Suppressor macrophage treated with lipopolysaccharide for 1 hour (primary cell): ENCODE measurements at regions not wholly inside any gene's neighbourhood (a gene's known extent, or its start where the extent isn't known, plus 50 kb on each side); places are given as distances from the start of the nearest gene placed in this dataset.

ENCODE experiments used
- DNase-seq, 3 donors: peaks; one replicate each; pipeline ENCODE4 v3.0.0-alpha.2; 2020 to 2022

DNA sequence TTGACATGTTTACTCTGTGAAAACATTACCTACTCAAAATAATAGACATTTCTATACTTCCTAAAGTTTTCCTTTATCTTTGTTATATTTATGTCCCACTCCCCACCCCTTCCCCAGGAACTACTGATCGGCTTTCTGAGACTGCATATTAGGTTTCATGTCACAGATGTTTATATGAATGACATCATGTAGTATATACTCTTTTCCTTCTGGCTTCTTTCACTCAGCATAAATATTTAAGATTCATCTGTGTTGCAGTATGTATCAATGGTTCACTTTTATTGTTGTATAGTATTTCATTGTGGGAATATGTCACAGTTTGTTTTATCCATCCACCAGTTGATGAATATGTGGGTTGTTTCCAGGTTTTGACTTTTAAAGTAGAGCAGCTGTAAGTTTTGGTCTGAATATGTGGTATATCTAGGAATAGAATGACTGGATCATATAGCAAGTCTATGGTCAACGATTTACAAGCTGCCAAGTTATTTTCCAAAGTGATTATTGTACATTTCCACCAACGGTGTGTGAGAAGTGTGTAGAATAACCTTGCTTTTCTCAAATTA is 73.8 kb upstream of the CAV2 start:
- DNase-seq = no peak

GRCh38 chr7:116426428-116427156 is 72.9 kb upstream of the CAV2 start:
- DNase-seq = no peak

DNA sequence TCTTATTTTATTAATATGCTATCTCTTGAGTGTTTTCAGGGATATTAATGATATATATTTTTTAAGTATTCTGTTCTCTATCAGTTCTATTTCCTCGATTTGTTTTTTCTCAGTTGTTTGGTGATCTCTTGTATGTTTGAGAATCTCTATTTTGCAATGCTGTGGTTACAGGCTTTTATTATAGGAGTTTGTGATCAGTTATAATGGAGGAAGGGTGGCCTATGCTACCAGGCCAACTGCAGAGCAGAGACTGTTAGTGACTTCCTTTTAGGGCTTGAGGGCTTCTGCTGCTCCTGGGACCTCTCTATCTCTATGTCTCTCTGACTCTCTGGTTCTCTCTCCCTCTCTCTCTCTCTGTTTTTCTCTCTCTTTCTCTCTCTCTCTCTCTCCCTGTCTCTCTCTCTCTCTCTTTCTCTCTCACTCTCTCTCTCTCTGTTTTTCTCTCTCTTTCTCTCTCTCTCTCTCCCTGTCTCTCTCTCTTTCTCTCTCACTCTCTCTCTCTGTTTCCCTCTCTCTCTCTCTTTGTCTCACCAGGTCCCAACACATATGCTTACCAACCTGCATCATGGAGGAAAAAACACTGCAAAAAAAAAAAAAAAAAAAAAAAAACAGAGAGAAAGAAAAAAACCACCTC is 69.4 kb upstream of the CAV2 start:
- no peak for DNase-seq

DNA sequence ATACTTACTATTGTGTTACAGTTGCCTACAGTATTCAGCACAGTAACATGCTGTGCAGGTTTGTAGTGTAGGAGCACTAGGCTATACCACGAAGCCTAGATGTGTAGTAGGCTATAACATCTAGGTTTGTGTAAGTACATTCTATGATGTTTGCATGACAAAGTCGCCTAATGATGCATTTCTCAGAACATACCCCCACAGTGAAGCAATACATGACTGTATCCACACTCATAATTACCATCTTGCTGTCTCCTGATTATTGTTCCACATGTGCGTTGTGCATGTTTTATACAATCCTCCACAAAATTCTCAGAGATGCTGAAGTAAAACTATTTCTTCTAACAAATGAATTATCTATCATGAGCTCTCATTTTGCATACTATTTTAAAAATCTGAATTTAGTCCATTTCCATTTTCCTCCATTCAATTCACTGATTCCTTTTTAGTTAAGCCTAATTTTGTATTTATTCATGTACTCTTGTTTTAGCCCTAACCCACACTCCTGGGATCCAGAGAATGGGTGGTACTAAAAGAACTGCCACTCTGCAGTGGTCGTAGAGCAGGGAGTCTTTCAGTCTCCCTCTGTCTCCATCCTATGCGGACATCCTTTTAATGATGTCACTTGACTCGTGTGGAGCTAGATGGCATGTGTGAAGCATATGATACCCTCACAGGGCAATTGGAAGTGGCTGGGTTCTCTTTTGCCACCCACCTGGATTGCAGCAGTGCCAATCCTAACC is 67.6 kb upstream of the CAV2 start:
- DNase-seq = no peak

DNA sequence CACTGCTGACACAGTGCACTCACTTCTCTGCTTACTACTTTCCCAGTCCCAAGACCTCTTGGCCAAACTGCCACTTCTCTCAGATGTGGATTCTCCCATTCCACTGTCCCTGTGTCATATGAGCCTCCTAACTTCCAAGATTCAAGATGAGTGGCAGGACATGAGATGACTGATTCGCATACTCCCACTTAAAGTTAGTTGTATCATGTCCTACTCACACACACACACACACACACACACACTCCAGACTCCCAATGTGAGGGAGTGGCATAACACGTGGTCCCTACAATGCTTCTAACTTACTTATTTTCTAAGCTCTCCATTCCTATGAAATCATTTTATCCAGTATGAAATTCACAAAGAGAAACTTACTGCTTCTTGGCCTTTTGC is 67.0 kb upstream of the CAV2 start:
- DNase-seq = no peak

GRCh38 chr7:116433246-116433645 is 66.3 kb upstream of the CAV2 start:
- DNase-seq = no peak

DNA sequence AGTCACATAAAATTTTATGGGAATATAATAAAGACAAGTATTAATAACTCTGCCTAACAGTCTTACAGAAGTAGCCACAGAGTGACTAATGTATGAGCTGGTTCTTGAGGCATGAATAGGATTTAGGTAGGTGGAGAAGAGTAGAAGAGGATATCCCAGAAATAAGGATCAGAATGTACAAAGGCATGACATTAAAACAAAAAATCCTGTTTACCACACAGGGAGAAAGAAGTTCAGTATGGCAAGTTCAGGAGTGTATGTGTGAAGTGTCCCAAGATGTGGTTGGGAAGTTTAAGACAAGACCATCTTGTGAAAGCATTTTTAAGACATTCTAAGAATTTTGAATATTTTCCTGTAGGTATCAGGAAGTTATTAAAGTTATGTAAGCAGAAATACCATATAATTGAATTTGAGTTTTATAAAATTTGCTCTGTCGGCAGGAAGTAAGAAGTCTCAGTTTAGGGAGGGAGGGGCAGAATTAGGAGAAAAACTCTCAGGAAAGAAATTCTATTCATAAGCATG is 64.7 kb upstream of the CAV2 start:
- no peak for DNase-seq

- DNase-seq = no peak
Measured at GRCh38 chr7:116436305-116436826, 63.2 kb upstream of the CAV2 start.

DNA sequence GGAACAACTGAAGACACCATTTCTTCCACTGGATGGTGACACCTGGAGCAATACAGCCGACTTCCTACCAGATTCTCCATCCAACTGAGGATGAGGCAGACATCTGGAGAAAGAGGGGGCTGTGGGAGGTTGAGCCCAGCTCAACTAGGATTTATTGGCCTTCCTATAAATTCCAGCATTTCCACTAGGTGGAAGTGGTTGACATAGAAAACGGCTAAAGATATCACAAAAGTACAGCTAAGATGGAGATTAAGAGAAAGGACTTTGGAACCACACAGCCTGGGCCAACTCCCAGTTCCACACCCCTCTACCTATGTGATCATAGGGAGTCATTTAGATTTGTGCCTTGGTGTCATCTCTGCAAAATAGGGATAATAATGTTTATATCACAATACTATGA is 61.3 kb upstream of the CAV2 start:
- DNase-seq = no peak

- no peak for DNase-seq
Measured at GRCh38 chr7:116439005-116439404, 60.5 kb upstream of the CAV2 start.

GRCh38 chr7:116439841-116440549 is 59.5 kb upstream of the CAV2 start:
- DNase-seq = no peak

- DNase-seq = peak in 1 of 3 donors; percentile 6
Measured at GRCh38 chr7:116441534-116441933, 58.0 kb upstream of the CAV2 start.

GRCh38 chr7:116443101-116443523 is 56.4 kb upstream of the CAV2 start:
- DNase-seq = no peak

GRCh38 chr7:116443646-116444045 is 55.9 kb upstream of the CAV2 start:
- DNase-seq = no peak

DNA sequence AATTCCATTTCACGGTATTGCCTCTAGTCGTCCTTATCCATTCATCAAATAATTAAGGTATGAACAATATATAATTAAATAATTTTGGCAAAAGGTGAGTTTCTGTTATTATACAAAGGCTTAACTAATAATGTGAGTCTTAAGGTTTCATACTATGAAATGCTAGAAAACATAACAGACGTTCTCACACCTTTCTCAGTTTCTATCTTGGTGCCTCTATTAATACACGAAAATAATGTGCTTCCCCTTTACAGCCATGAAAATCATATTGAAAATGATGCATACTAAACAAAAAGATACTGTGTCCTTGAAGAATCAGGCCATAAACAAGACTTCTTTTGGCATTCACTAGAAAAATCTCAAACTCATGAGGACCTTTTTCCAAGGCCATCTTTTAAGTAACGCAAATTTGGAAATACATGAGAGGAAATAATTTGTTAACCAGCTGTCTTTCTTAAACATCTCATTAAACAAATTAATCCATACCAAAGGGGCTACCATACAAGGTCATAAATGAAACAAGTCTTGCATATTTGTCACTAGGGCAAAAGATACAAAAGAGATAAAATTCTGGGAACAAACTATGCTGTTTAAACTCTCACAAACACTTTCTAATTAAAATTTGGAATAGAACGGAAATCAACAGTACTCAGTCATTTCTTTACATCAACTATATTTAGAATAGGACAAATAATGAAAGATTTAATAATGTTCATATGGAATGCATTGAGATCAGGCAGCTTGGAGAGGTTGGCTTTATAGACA is 53.9 kb upstream of the CAV2 start:
- DNase-seq = no peak

DNA sequence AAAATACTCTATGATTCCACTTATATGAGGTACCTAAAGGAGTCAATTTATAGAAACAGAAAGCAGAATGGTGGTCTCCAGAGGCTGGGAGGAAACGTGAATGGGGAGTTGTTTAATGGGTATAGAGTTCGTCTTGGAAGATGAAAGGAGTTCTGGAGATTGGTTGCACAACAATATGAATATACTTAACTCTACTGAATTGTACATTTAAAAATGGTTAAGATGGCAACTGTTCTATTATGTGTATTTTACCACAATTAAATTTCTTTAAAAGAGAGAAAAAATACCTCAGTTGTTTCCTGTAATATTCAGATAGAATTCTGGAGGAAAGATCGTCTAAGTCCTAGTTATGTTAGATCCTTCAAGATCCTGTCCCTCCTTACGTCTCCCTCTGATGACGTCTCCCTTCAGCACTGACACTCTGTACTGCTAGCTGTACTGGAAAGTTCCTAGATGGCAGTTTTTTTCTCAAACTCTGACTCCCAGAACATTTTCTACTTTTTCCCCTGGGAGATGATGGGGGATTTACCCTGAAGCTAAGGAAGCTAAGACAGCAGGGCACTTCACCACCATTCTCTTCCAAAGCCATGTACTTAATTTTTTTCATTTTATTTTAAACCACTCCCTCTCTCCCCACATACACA is 53.2 kb upstream of the CAV2 start:
- no peak for DNase-seq

GRCh38 chr7:116447436-116447835 is 52.1 kb upstream of the CAV2 start:
- DNase-seq = no peak

DNA sequence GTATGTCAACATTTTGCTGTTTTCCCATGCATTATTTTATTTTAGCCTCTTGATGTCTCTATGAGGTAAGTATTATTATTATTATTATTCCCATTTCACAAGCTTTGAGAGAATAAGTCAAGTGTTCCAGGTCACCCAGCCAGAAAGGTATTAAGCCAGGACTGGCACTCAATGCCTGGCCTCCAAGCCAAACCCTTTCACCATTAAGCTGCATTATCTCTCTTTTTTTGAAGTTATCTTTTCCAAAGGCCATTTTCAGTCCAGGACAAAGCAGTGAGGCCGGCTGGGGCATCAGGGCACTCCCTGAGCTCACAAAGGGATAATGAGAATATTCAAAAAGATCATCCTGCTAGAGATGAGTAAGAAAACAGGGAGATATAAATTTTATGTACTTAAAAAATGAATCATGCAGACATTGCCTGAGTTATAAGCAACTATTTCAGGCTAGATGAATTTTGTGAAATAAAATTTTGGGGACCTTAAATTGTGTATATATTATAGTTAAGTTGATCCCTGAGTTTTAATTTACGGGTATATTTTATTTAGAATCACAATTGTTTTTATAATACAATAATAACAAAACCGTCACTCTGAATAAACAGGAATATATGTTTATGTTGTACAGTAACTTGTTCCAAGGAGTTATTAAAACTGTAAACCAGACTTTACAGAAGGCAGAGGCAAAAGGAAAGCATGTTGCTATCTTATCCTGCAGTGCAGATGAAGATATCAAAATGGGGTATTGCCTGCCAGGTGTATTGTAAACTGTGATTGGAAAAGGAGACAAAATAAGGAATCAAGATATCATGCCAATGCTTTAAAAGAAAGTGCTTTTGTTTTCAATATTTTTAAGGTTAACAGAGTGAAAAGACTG is 51.3 kb upstream of the CAV2 start:
- no peak for DNase-seq

DNA sequence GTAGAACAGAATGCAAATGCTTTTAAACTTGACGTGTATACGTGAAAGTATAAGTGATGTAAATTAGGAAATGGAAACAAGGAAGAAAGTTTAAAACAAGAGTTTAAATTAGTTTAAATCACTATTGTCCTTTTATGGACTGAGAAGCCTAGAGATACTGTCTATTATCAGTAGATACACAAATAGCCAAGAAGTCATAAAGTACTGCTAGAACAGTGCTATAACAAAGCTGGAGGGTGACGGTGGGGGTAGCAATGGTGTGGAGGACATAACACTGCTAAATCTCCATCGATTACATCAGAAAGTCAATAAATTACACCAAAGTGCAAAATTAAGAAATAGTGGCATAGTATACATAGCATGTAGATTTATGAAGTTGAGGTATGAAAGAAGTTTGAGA is 50.1 kb upstream of the CAV2 start:
- DNase-seq = no peak
